GM21528 (cell line): ENCODE measurements at regions not wholly inside any gene's neighbourhood (a gene's known extent, or its start where the extent isn't known, plus 50 kb on each side); places are given as distances from the start of the nearest gene placed in this dataset.

Experiments used
- ATAC-seq: cut with Tn5 transposase; IDR thresholded peaks from one replicate; pipeline ENCODE4 v1.9.1; 2021; ENCODE audit warnings: mild to moderate bottlenecking, moderate library complexity; ENCODE audit not compliant: unreplicated experiment, low FRiP score

GRCh38 chr1:229880271-229881170, 186.5 kb upstream of the GALNT2 start:
- no peak for ATAC-seq

GRCh38 chr1:229882621-229883020, 184.4 kb upstream of the GALNT2 start:
- no peak for ATAC-seq

GRCh38 chr1:229883504-229884200, 183.4 kb upstream of the GALNT2 start:
- no peak for ATAC-seq

GRCh38 chr1:229884765-229885164, 182.3 kb upstream of the GALNT2 start:
- ATAC-seq = no peak

GRCh38 chr1:229885568-229886495, 181.2 kb upstream of the GALNT2 start:
- ATAC-seq = no peak

GRCh38 chr1:229886636-229887035, 180.4 kb upstream of the GALNT2 start:
- no peak for ATAC-seq

- no peak for ATAC-seq
These were observed 179.8 kb upstream of the GALNT2 start for GRCh38 chr1:229887043-229887822.

GRCh38 chr1:229888157-229888556, 178.9 kb upstream of the GALNT2 start:
- ATAC-seq = no peak

GRCh38 chr1:229888561-229889001, 178.5 kb upstream of the GALNT2 start:
- ATAC-seq = no peak

- no peak for ATAC-seq
These were observed 178.0 kb upstream of the GALNT2 start for GRCh38 chr1:229889031-229889517.

- ATAC-seq = no peak
These were observed 175.8 kb upstream of the GALNT2 start for GRCh38 chr1:229891227-229891626.

GRCh38 chr1:229892515-229893117, 174.4 kb upstream of the GALNT2 start:
- no peak for ATAC-seq

- no peak for ATAC-seq
These were observed 173.1 kb upstream of the GALNT2 start for GRCh38 chr1:229893762-229894444.

GRCh38 chr1:229894532-229894931, 172.5 kb upstream of the GALNT2 start:
- no peak for ATAC-seq

GRCh38 chr1:229895605-229896004, 171.4 kb upstream of the GALNT2 start:
- ATAC-seq = no peak

- ATAC-seq = no peak
These were observed 170.7 kb upstream of the GALNT2 start for GRCh38 chr1:229896306-229896705.

GRCh38 chr1:229896861-229897260, 170.2 kb upstream of the GALNT2 start:
- ATAC-seq = no peak

GRCh38 chr1:229897501-229897900, 169.5 kb upstream of the GALNT2 start:
- ATAC-seq = no peak

- ATAC-seq = no peak
These were observed 166.8 kb upstream of the GALNT2 start for GRCh38 chr1:229900220-229900619.
